PC-3 (cell line): ENCODE measurements at regions not wholly inside any gene's neighbourhood (a gene's known extent, or its start where the extent isn't known, plus 50 kb on each side); places are given as distances from the start of the nearest gene placed in this dataset.

ENCODE experiments used
- ATAC-seq: fragments of 200-7000 bp; cut with Tn5 transposase; 2 replicates; pipeline ENCODE4 v1.9.1; 2020; ENCODE audit warnings: mild to moderate bottlenecking, moderate library complexity
- BruUV-seq: library from RNA; stranded (reverse); fragments of 400-500 nt; replicated peaks from 2 replicates; lab custom pipeline; 2021; lab: Mats Ljungman, UMichigan
- CTCF ChIA-PET: fragments of 300-600 bp; sonication (Branson Sonifier 250); formaldehyde crosslinking; loops from one replicate; lab custom pipeline; 2022; ENCODE audit warnings: antibody characterized with exemption; lab: Charles Lee
- POLR2A ChIA-PET: fragments of 300-600 bp; sonication (Branson Sonifier 250); formaldehyde crosslinking; loops from one replicate; lab custom pipeline; 2022; ENCODE audit warnings: antibody characterized with exemption; ENCODE audit not compliant: unreplicated experiment; lab: Charles Lee
- DNase-seq: peaks from one replicate; pipeline ENCODE4 v3.0.0-alpha.2; 2015
- H2AFZ ChIP-seq: fragments of 300-600 bp; sonication (generic); 2 replicates; pipeline ENCODE4 v1.6.0; 2016; ENCODE audit warnings: antibody characterized with exemption, low read length
- H3F3A ChIP-seq: fragments of 300-600 bp; sonication (generic); one replicate; pipeline ENCODE4 v1.6.0; 2017; ENCODE audit warnings: antibody characterized with exemption, low read length, control low read depth, mild to moderate bottlenecking; ENCODE audit not compliant: unreplicated experiment
- H3K27ac ChIP-seq: fragments of 300-600 bp; sonication (generic); 2 replicates; pipeline ENCODE4 v1.5.1; 2016; ENCODE audit warnings: mild to moderate bottlenecking, low read length
- H3K27me3 ChIP-seq: fragments of 300-600 bp; sonication (generic); 2 replicates; pipeline ENCODE4 v1.6.1; 2016; ENCODE audit warnings: low read length, mixed read lengths
- H3K36me3 ChIP-seq: fragments of 300-600 bp; sonication (generic); 2 replicates; pipeline ENCODE4 v1.6.1; 2016; ENCODE audit warnings: low read depth, mixed run types, low read length, mixed read lengths
- H3K4me1 ChIP-seq: fragments of 300-600 bp; sonication (generic); 2 replicates; pipeline ENCODE4 v1.5.1; 2016; ENCODE audit warnings: low read length; ENCODE audit not compliant: insufficient read depth
- H3K4me2 ChIP-seq: fragments of 300-600 bp; sonication (generic); 2 replicates; pipeline ENCODE4 v1.6.0; 2016; ENCODE audit warnings: low read length
- H3K4me3 ChIP-seq: fragments of 300-600 bp; sonication (generic); 2 replicates; pipeline ENCODE4 v1.5.1; 2016; ENCODE audit warnings: mild to moderate bottlenecking, low read length, mixed read lengths
- H3K79me2 ChIP-seq: fragments of 300-600 bp; sonication (generic); 2 replicates; pipeline ENCODE4 v1.6.1; 2017; ENCODE audit warnings: low read length, mixed read lengths
- H3K9ac ChIP-seq: fragments of 300-600 bp; sonication (generic); 2 replicates; pipeline ENCODE4 v1.6.0; 2016; ENCODE audit warnings: mild to moderate bottlenecking, low read length
- H3K9me2 ChIP-seq: fragments of 300-600 bp; sonication (generic); replicated peaks from 2 replicates; pipeline ENCODE4 v1.6.1; 2016; ENCODE audit warnings: mixed run types, low read length, mixed read lengths
- H3K9me3 ChIP-seq: fragments of 300-600 bp; sonication (generic); 2 replicates; pipeline ENCODE4 v1.6.1; 2016; ENCODE audit warnings: low read length, mixed read lengths
- H4K20me1 ChIP-seq: fragments of 300-600 bp; sonication (generic); 2 replicates; pipeline ENCODE4 v1.6.1; 2016; ENCODE audit warnings: low read length, mixed read lengths
- CTCF ChIP-seq: fragments of 300-600 bp; sonication (generic); conservative IDR thresholded peaks from 2 replicates; pipeline ENCODE4 v1.5.1; 2017; ENCODE audit warnings: antibody characterized with exemption, low read depth, mild to moderate bottlenecking, low read length
- EZH2 ChIP-seq: fragments of 300-600 bp; sonication (generic); IDR thresholded peaks from one replicate; pipeline ENCODE4 v1.6.1; 2017; ENCODE audit warnings: antibody characterized with exemption, mild to moderate bottlenecking, low read length; ENCODE audit not compliant: unreplicated experiment
- EZH2phosphoT487 ChIP-seq: fragments of 300-600 bp; sonication (generic); IDR thresholded peaks from 2 replicates; pipeline ENCODE4 v1.6.1; 2018; ENCODE audit warnings: mild to moderate bottlenecking, antibody characterized with exemption, low read length, borderline replicate concordance
- intact Hi-C: fragments of 100-400 bp; cut with micrococcal nuclease; formaldehyde crosslinking; loops from 2 replicates; pipeline ENCODE4 v1.9.0; 2023

- Histone ChIP-seq H3K79me2 (no peaks in the 10 kb centered on the region), H3K36me3 (no peaks in the 10 kb centered on the region), H3K9me2 (no peaks in the 10 kb centered on the region), H3K27ac (no peak overlapping the region), H2AFZ (no peak overlapping the region), H4K20me1 (no peaks in the 10 kb centered on the region), H3K4me3 (no peak overlapping the region), H3K9me3 (no peaks in the 10 kb centered on the region), H3K4me1 (no peaks in the 10 kb centered on the region), H3F3A (no peaks in the 10 kb centered on the region), H3K27me3 (no peaks in the 10 kb centered on the region), H3K4me2 (no peak overlapping the region), H3K9ac (no peak overlapping the region)
- no TSS peak for BruUV-seq
- intact Hi-C loops: no loop called here
- no peak for ATAC-seq
- TF ChIP-seq EZH2 (no peak), EZH2phosphoT487 (no peak), CTCF (no peak)
- ChIA-PET CTCF (no interaction called here), POLR2A (no interaction called here)
- DNase-seq: no peak
Observed at GRCh38 chrX:140298960-140299825, 205.7 kb downstream of the SOX3 start.

- Histone ChIP-seq H3K27ac (no peak overlapping the region), H3K9me2 (no peaks in the 10 kb centered on the region), H3K4me3 (no peak overlapping the region), H3K9ac (no peak overlapping the region), H3K4me2 (no peak overlapping the region), H3K4me1 (no peaks in the 10 kb centered on the region), H2AFZ (no peak overlapping the region), H4K20me1 (no peaks in the 10 kb centered on the region), H3K9me3 (no peaks in the 10 kb centered on the region), H3K27me3 (no peaks in the 10 kb centered on the region), H3K79me2 (no peaks in the 10 kb centered on the region), H3F3A (no peaks in the 10 kb centered on the region), H3K36me3 (no peaks in the 10 kb centered on the region)
- ATAC-seq (no peak), DNase-seq (no peak)
- no TSS peak for BruUV-seq
- TF ChIP-seq CTCF (no peak), EZH2 (no peak), EZH2phosphoT487 (no peak)
- intact Hi-C loops: no loop called here
- ChIA-PET CTCF (no interaction called here), POLR2A (no interaction called here)
Observed at GRCh38 chrX:140297273-140297672, 207.6 kb downstream of the SOX3 start.

- Histone ChIP-seq H3K27ac (no peak overlapping the region), H3F3A (no peaks in the 10 kb centered on the region), H2AFZ (no peak overlapping the region), H3K9me3 (no peaks in the 10 kb centered on the region), H3K9ac (no peak overlapping the region), H3K4me2 (no peak overlapping the region), H3K36me3 (no peaks in the 10 kb centered on the region), H3K79me2 (no peaks in the 10 kb centered on the region), H3K9me2 (no peaks in the 10 kb centered on the region), H3K4me3 (no peak overlapping the region), H4K20me1 (no peaks in the 10 kb centered on the region), H3K4me1 (no peaks in the 10 kb centered on the region), H3K27me3 (no peaks in the 10 kb centered on the region)
- POLR2A ChIA-PET: no interaction called here
- ATAC-seq (no peak), DNase-seq (no peak)
- CTCF ChIA-PET: no interaction called here
- intact Hi-C loops: no loop called here
- TF ChIP-seq EZH2phosphoT487 (no peak), EZH2 (no peak), CTCF (no peak)
- BruUV-seq: no TSS peak
Observed at GRCh38 chrX:140292961-140293360, 211.9 kb downstream of the SOX3 start.
